HG03025 (cell line): ENCODE measurements at regions not wholly inside any gene's neighbourhood (a gene's known extent, or its start where the extent isn't known, plus 50 kb on each side); places are given as distances from the start of the nearest gene placed in this dataset.

Experiments
- ATAC-seq: cut with Tn5 transposase; IDR thresholded peaks from one replicate; pipeline ENCODE4 v1.9.1; 2021; ENCODE audit warnings: mild to moderate bottlenecking, moderate library complexity; ENCODE audit not compliant: unreplicated experiment, low FRiP score

- no peak for ATAC-seq
These were observed 331.2 kb downstream of the SLC16A7 start for GRCh38 chr12:59927032-59927431.

GRCh38 chr12:59928416-59928815 lies 332.6 kb downstream of the SLC16A7 start:
- ATAC-seq = no peak

- no peak for ATAC-seq
These were observed 333.3 kb downstream of the SLC16A7 start for GRCh38 chr12:59929110-59929509.

GRCh38 chr12:59934486-59934885 lies 338.7 kb downstream of the SLC16A7 start:
- ATAC-seq = no peak

- no peak for ATAC-seq
These were observed 340.7 kb downstream of the SLC16A7 start for GRCh38 chr12:59936534-59936933.

- ATAC-seq = no peak
These were observed 341.3 kb downstream of the SLC16A7 start for GRCh38 chr12:59937148-59937547.

- ATAC-seq = no peak
These were observed 342.5 kb downstream of the SLC16A7 start for GRCh38 chr12:59938190-59938962.

- ATAC-seq = no peak
These were observed 345.0 kb downstream of the SLC16A7 start for GRCh38 chr12:59940631-59941342.

- ATAC-seq = no peak
These were observed 345.6 kb downstream of the SLC16A7 start for GRCh38 chr12:59941461-59941860.

- ATAC-seq = no peak
These were observed 348.3 kb downstream of the SLC16A7 start for GRCh38 chr12:59944177-59944576.

- ATAC-seq = no peak
These were observed 350.8 kb downstream of the SLC16A7 start for GRCh38 chr12:59946635-59947034.

GRCh38 chr12:59963546-59963945 lies 367.7 kb downstream of the SLC16A7 start:
- ATAC-seq = no peak

GRCh38 chr12:59972905-59973304 lies 377.1 kb downstream of the SLC16A7 start:
- no peak for ATAC-seq

- no peak for ATAC-seq
These were observed 377.7 kb downstream of the SLC16A7 start for GRCh38 chr12:59973515-59973914.

- ATAC-seq = no peak
These were observed 381.9 kb downstream of the SLC16A7 start for GRCh38 chr12:59977779-59978178.

GRCh38 chr12:59980476-59980875 lies 384.6 kb downstream of the SLC16A7 start:
- ATAC-seq = no peak

GRCh38 chr12:59999291-59999690 lies 403.5 kb downstream of the SLC16A7 start:
- no peak for ATAC-seq

GRCh38 chr12:60010486-60010885 lies 414.7 kb downstream of the SLC16A7 start:
- no peak for ATAC-seq

- ATAC-seq = no peak
These were observed 416.8 kb downstream of the SLC16A7 start for GRCh38 chr12:60012659-60013058.

- ATAC-seq = no peak
These were observed 418.6 kb downstream of the SLC16A7 start for GRCh38 chr12:60014436-60014835.

- no peak for ATAC-seq
These were observed 424.2 kb downstream of the SLC16A7 start for GRCh38 chr12:60020068-60020467.

- ATAC-seq = no peak
These were observed 425.4 kb downstream of the SLC16A7 start for GRCh38 chr12:60021235-60021634.
